HG03342 (cell line): ENCODE measurements at regions not wholly inside any gene's neighbourhood (a gene's known extent, or its start where the extent isn't known, plus 50 kb on each side); places are given as distances from the start of the nearest gene placed in this dataset.

ENCODE experiments used
- ATAC-seq: cut with Tn5 transposase; IDR thresholded peaks from one replicate; pipeline ENCODE4 v1.9.1; 2021; ENCODE audit warnings: mild to moderate bottlenecking, moderate library complexity; ENCODE audit not compliant: unreplicated experiment

DNA sequence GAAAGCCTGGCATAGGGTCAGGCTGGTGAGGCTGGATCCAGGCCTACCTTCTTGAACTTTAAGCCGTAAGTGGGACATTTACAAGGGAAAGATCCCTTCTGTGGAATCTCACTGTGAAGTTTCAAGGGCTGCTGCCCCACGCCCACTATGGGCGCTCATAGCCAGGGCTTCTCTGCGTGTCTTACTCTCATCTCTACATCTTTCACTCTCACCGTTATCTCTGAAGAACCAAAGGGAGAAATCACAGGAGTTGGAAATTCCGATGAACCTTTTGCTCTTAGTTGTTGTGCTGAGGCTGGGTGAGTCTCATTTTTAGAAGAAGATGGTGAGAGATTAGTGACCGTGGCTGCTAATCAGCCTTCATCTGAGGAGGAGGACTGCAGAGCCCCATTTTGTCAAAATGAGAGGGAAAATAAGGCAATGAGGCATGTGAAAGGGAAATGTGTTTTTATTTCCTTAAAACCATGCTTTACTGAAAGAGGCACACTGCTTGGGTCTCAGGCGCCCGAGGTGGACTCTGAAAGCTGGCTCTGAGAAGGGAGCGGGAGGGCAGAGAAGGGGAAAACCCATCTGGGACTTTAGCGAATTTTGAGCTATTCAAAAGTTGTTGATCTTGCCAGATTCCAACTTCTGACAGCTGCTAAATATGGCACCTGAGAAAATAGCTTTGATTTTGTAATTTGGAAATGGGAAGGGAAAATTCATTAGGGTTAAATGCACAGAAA lies 301.5 kb downstream of the CLIC5 start:
- ATAC-seq: no peak
